Fibroblast of pulmonary artery (primary cell): ENCODE measurements at regions not wholly inside any gene's neighbourhood (a gene's known extent, or its start where the extent isn't known, plus 50 kb on each side); places are given as distances from the start of the nearest gene placed in this dataset.

ENCODE experiments used
- DNase-seq: peaks from one replicate; pipeline ENCODE4 v3.0.0-alpha.2; 2010; ENCODE audit warnings: low read depth
- H3K4me3 ChIP-seq: replicated peaks from 2 replicates; pipeline ENCODE4 v1.5.1; 2011; ENCODE audit warnings: low read depth, mild to moderate bottlenecking, control low read depth, low read length, moderate library complexity
- CTCF ChIP-seq: IDR thresholded peaks from 2 replicates; pipeline ENCODE4 v1.5.1; 2011; ENCODE audit warnings: mild to moderate bottlenecking, control low read depth, low read length, inconsistent platforms; ENCODE audit errors: missing control alignments

GRCh38 chr10:111209692-111210091, 132.9 kb downstream of the ADRA2A start:
- no peak for DNase-seq
- H3K4me3 ChIP-seq: no peak overlapping the region
- no peak for TF ChIP-seq CTCF

- no peak overlapping the region for H3K4me3 ChIP-seq
- TF ChIP-seq CTCF: no peak
- no peak for DNase-seq
Observed at GRCh38 chr10:111211241-111211640, 134.4 kb downstream of the ADRA2A start.

- no peak overlapping the region for H3K4me3 ChIP-seq
- TF ChIP-seq CTCF: no peak
- no peak for DNase-seq
Observed at GRCh38 chr10:111211706-111212105, 134.9 kb downstream of the ADRA2A start.

GRCh38 chr10:111221682-111222480, 145.1 kb downstream of the ADRA2A start:
- H3K4me3 ChIP-seq: no peak overlapping the region
- DNase-seq: no peak
- no peak for TF ChIP-seq CTCF

- no peak for DNase-seq
- H3K4me3 ChIP-seq: no peak overlapping the region
- no peak for TF ChIP-seq CTCF
Observed at GRCh38 chr10:111222961-111223360, 146.1 kb downstream of the ADRA2A start.

- no peak overlapping the region for H3K4me3 ChIP-seq
Observed at GRCh38 chr10:111231779-111232178, 154.9 kb downstream of the ADRA2A start.

More at GRCh38 chr10:111231779-111232178, 154.9 kb downstream of the ADRA2A start:
- no peak for TF ChIP-seq CTCF
- DNase-seq: no peak
